GM21825 (cell line): ENCODE measurements at regions not wholly inside any gene's neighbourhood (a gene's known extent, or its start where the extent isn't known, plus 50 kb on each side); places are given as distances from the start of the nearest gene placed in this dataset.

Experiments
- ATAC-seq: cut with Tn5 transposase; IDR thresholded peaks from one replicate; pipeline ENCODE4 v1.9.1; 2021; ENCODE audit warnings: mild to moderate bottlenecking, moderate library complexity; ENCODE audit not compliant: unreplicated experiment

GRCh38 chr2:104120171-104120570 lies 733.7 kb upstream of the POU3F3 start:
- ATAC-seq: no peak

- no peak for ATAC-seq
Measured at GRCh38 chr2:104125096-104125495, 728.8 kb upstream of the POU3F3 start.

- no peak for ATAC-seq
Measured at GRCh38 chr2:104127049-104127770, 726.7 kb upstream of the POU3F3 start.

- ATAC-seq: no peak
Measured at GRCh38 chr2:104140361-104140760, 713.6 kb upstream of the POU3F3 start.

- ATAC-seq: no peak
Measured at GRCh38 chr2:104158191-104158590, 695.7 kb upstream of the POU3F3 start.

GRCh38 chr2:104163611-104164130 lies 690.2 kb upstream of the POU3F3 start:
- ATAC-seq: no peak

GRCh38 chr2:104164721-104165252 lies 689.1 kb upstream of the POU3F3 start:
- ATAC-seq: no peak

GRCh38 chr2:104177179-104177578 lies 676.7 kb upstream of the POU3F3 start:
- no peak for ATAC-seq

- no peak for ATAC-seq
Measured at GRCh38 chr2:104179644-104180043, 674.3 kb upstream of the POU3F3 start.

GRCh38 chr2:104200533-104201168 lies 653.3 kb upstream of the POU3F3 start:
- ATAC-seq: no peak

GRCh38 chr2:104213758-104214157 lies 640.2 kb upstream of the POU3F3 start:
- ATAC-seq: no peak

GRCh38 chr2:104215269-104216161 lies 638.4 kb upstream of the POU3F3 start:
- ATAC-seq: no peak

- no peak for ATAC-seq
Measured at GRCh38 chr2:104233591-104233990, 620.3 kb upstream of the POU3F3 start.

GRCh38 chr2:104236491-104236890 lies 617.4 kb upstream of the POU3F3 start:
- ATAC-seq: no peak

- no peak for ATAC-seq
Measured at GRCh38 chr2:104240984-104241383, 612.9 kb upstream of the POU3F3 start.

- no peak for ATAC-seq
Measured at GRCh38 chr2:104249629-104250028, 604.3 kb upstream of the POU3F3 start.

- ATAC-seq: no peak
Measured at GRCh38 chr2:104250635-104251034, 603.3 kb upstream of the POU3F3 start.

GRCh38 chr2:104254017-104254416 lies 599.9 kb upstream of the POU3F3 start:
- no peak for ATAC-seq

- no peak for ATAC-seq
Measured at GRCh38 chr2:104262714-104263113, 591.2 kb upstream of the POU3F3 start.

- ATAC-seq: no peak
Measured at GRCh38 chr2:104279646-104280045, 574.3 kb upstream of the POU3F3 start.

- ATAC-seq: no peak
Measured at GRCh38 chr2:104280216-104280615, 573.7 kb upstream of the POU3F3 start.
